GM13977 (cell line): ENCODE measurements at regions not wholly inside any gene's neighbourhood (a gene's known extent, or its start where the extent isn't known, plus 50 kb on each side); places are given as distances from the start of the nearest gene placed in this dataset.

ENCODE experiments used
- DNase-seq: peaks from one replicate; pipeline ENCODE4 v3.0.0; 2012; ENCODE audit warnings: low spot score
- in situ Hi-C: fragments of 300-500 bp; cut with MboI; formaldehyde crosslinking; loops from one replicate; pipeline ENCODE4 v1.12.0; 2022; ENCODE audit warnings: low sequenced_read_pairs, low pct_unique_long_range_greater_than_20kb, mixed read lengths, inconsistent platforms; ENCODE audit not compliant: unreplicated experiment
- TF ChIP-seq, protein P1 (sequence below): IDR thresholded peaks from 2 replicates; pipeline ENCODE4 v1.5.1; 2012; ENCODE audit warnings: mild to moderate bottlenecking, control low read depth; ENCODE audit not compliant: insufficient read depth; ENCODE audit errors: extremely low read depth, missing control alignments

DNA sequence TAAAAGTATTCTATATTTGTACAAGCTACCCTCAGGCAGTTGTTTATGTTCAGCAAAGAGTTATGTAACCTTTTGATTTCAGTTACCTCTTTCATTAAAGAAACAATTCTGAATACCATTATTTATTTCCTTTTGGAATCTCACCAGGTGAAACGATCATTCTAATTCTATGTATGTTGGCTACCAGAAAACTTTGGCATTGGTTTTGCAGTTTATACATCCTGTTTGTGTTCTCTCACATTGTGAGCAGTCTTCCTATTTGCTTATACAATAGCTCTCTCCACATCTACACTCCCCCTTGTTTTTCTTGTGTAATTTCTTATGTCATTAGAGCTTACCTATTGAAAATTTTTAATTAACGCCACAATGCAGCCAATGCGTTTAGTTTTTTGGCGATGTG lies 276.0 kb upstream of the MPDZ start:
- TF ChIP-seq, protein P1, sequence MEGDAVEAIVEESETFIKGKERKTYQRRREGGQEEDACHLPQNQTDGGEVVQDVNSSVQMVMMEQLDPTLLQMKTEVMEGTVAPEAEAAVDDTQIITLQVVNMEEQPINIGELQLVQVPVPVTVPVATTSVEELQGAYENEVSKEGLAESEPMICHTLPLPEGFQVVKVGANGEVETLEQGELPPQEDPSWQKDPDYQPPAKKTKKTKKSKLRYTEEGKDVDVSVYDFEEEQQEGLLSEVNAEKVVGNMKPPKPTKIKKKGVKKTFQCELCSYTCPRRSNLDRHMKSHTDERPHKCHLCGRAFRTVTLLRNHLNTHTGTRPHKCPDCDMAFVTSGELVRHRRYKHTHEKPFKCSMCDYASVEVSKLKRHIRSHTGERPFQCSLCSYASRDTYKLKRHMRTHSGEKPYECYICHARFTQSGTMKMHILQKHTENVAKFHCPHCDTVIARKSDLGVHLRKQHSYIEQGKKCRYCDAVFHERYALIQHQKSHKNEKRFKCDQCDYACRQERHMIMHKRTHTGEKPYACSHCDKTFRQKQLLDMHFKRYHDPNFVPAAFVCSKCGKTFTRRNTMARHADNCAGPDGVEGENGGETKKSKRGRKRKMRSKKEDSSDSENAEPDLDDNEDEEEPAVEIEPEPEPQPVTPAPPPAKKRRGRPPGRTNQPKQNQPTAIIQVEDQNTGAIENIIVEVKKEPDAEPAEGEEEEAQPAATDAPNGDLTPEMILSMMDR = no peak
- in situ Hi-C loops = no loop called here
- no peak for DNase-seq

DNA sequence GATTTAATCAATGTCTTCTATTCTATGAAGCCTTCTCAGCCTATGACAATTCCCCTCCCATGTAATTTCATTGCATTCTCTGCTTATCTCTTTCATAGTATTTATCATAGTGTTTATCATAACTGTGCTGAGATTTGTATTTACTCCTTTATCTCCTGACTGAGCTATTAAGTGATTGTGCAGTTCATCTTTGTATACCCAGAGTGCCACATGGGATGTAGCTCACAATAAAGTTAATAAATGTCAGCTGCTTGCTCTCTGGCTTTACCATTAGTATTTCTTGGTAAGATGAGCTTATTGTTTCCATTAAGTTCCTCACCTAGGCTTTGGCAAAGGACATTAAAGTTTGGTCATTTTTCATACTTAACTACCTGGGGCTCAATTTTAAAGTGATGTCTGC lies 275.1 kb upstream of the MPDZ start:
- no peak for DNase-seq
- TF ChIP-seq, protein P1 = no peak
- in situ Hi-C loops = no loop called here

- in situ Hi-C loops = no loop called here
These were observed 273.2 kb upstream of the MPDZ start for GRCh38 chr9:13552606-13553215.

GRCh38 chr9:13550519-13550918 lies 271.0 kb upstream of the MPDZ start:
- DNase-seq = no peak
- in situ Hi-C loops = no loop called here
- TF ChIP-seq, protein P1 = no peak

More at GRCh38 chr9:13552606-13553215, 273.2 kb upstream of the MPDZ start:
- no peak for DNase-seq
- TF ChIP-seq, protein P1 = no peak

- in situ Hi-C loops = no loop called here
- no peak for DNase-seq
- TF ChIP-seq, protein P1 = no peak
These were observed 269.0 kb upstream of the MPDZ start for GRCh38 chr9:13548535-13548934.

- TF ChIP-seq, protein P1 = no peak
- in situ Hi-C loops = no loop called here
- DNase-seq = no peak
These were observed 255.6 kb upstream of the MPDZ start for GRCh38 chr9:13535141-13535540.

- no peak for DNase-seq
- in situ Hi-C loops = no loop called here
- TF ChIP-seq, protein P1 = no peak
These were observed 254.5 kb upstream of the MPDZ start for GRCh38 chr9:13534006-13534405.
